Lower lobe of right lung (tissue), 2 donors: ENCODE measurements at regions not wholly inside any gene's neighbourhood (a gene's known extent, or its start where the extent isn't known, plus 50 kb on each side); places are given as distances from the start of the nearest gene placed in this dataset.

Experiments
- ATAC-seq, 2 donors: fragments of 200-7000 bp; cut with Tn5 transposase; one replicate each; pipeline ENCODE4 v1.9.1; 2020 to 2022; ENCODE audit warnings: mild to moderate bottlenecking in 2 of 2, moderate library complexity in 2 of 2
- DNase-seq: peaks from one replicate; pipeline ENCODE4 v3.0.0-alpha.2; 2020
- H3K27ac ChIP-seq: fragments of 200-600 bp; one replicate; pipeline ENCODE4 v1.8.0; 2022
- H3K27me3 ChIP-seq: fragments of 200-600 bp; one replicate; pipeline ENCODE4 v1.8.0; 2022; ENCODE audit warnings: low read depth
- H3K36me3 ChIP-seq: fragments of 200-600 bp; one replicate; pipeline ENCODE4 v1.8.0; 2022; ENCODE audit warnings: mild to moderate bottlenecking
- H3K4me1 ChIP-seq: fragments of 200-600 bp; one replicate; pipeline ENCODE4 v1.8.0; 2022
- H3K4me3 ChIP-seq: fragments of 200-600 bp; one replicate; pipeline ENCODE4 v1.8.0; 2022; ENCODE audit warnings: mild to moderate bottlenecking
- H3K9me3 ChIP-seq: fragments of 200-600 bp; one replicate; pipeline ENCODE4 v1.8.0; 2022
- CTCF ChIP-seq: fragments of 200-600 bp; IDR thresholded peaks from one replicate; pipeline ENCODE4 v1.8.0; 2022; ENCODE audit warnings: antibody characterized with exemption, mild to moderate bottlenecking
- intact Hi-C: fragments of 100-400 bp; cut with DNase I; formaldehyde crosslinking; loops from one replicate; pipeline ENCODE4 v1.11.0; 2022
- donor health status: DM: no; HTN: yes; CAD: no; lungs with severe emphysema.

GRCh38 chr5:130805648-130806047 lies 359.4 kb downstream of the HINT1 start:
- H3K9me3 ChIP-seq, result peaks cover 7% of the 10 kb centered on the region
- H3K27ac ChIP-seq, result no peak overlapping the region
- H3K4me1 ChIP-seq, result no peaks in the 10 kb centered on the region
- ATAC-seq, result no peak
- no peaks in the 10 kb centered on the region for H3K27me3 ChIP-seq
- DNase-seq, result no peak
- H3K4me3 ChIP-seq, result no peak overlapping the region
- no peaks in the 10 kb centered on the region for H3K36me3 ChIP-seq
- intact Hi-C loops, result no loop called here
- TF ChIP-seq CTCF, result no peak

DNA sequence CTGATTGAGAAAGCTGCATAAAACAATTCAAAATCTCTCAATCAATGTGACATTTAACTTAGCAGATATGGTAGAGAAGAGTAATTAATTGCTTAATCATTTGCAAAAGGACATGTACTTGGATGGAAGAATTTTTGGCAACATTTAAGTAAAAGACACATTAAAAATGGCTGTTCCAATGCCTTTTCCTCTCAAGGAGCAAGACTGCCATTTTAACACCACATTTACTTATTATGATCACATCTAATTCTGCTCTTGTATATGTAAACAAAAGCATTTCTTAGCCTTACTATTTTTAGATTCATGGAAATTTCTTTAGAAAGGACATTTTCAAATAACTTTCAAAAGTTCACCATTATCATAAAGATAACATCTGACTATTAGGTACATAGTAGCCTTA lies 360.0 kb downstream of the HINT1 start:
- H3K36me3 ChIP-seq, result no peaks in the 10 kb centered on the region
- H3K27me3 ChIP-seq, result no peaks in the 10 kb centered on the region
- no peak overlapping the region for H3K4me3 ChIP-seq
- peaks cover 7% of the 10 kb centered on the region for H3K9me3 ChIP-seq
- no peak for DNase-seq
- no peaks in the 10 kb centered on the region for H3K4me1 ChIP-seq
- no peak for TF ChIP-seq CTCF
- intact Hi-C loops, result no loop called here
- ATAC-seq, result no peak
- H3K27ac ChIP-seq, result no peak overlapping the region

- no peaks in the 10 kb centered on the region for H3K36me3 ChIP-seq
- ATAC-seq (no peak), DNase-seq (no peak)
- no peak for TF ChIP-seq CTCF
- no peaks in the 10 kb centered on the region for H3K4me1 ChIP-seq
- intact Hi-C loops, result no loop called here
- no peaks in the 10 kb centered on the region for H3K27me3 ChIP-seq
- H3K4me3 ChIP-seq, result no peak overlapping the region
- peaks cover 7% of the 10 kb centered on the region for H3K9me3 ChIP-seq
- no peak overlapping the region for H3K27ac ChIP-seq
These were observed 363.1 kb downstream of the HINT1 start for GRCh38 chr5:130801963-130802362.

DNA sequence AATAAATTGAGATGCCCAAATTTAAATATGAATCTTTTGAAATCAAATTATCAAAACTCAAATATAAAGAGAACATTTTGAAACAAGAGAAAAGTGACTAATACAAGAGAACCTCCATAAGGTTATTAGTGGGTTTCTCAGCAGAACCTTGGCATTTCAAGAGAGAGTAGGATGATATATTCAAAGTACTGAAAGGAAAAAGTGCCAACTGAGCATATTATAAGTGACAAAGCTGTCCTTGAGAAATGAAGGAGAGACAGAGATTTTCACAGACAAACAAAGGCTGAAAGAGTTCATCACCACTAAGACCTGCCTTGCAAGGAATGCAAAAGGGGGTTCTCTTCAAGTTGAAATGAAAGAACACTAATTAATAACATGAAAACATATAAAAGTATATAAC lies 366.0 kb downstream of the HINT1 start:
- no peak overlapping the region for H3K4me3 ChIP-seq
- H3K27ac ChIP-seq, result no peak overlapping the region
- intact Hi-C loops, result no loop called here
- H3K36me3 ChIP-seq, result no peaks in the 10 kb centered on the region
- no peaks in the 10 kb centered on the region for H3K27me3 ChIP-seq
- H3K9me3 ChIP-seq, result peaks cover 7% of the 10 kb centered on the region
- no peak for ATAC-seq
- H3K4me1 ChIP-seq, result no peaks in the 10 kb centered on the region
- no peak for TF ChIP-seq CTCF
- no peak for DNase-seq

GRCh38 chr5:130797303-130797702 lies 367.8 kb downstream of the HINT1 start:
- ATAC-seq, result no peak
- intact Hi-C loops, result no loop called here

More at GRCh38 chr5:130797303-130797702, 367.8 kb downstream of the HINT1 start:
- H3K27me3 ChIP-seq, result no peaks in the 10 kb centered on the region
- TF ChIP-seq CTCF, result no peak
- H3K27ac ChIP-seq, result no peak overlapping the region
- H3K4me3 ChIP-seq, result no peak overlapping the region
- no peak for DNase-seq
- H3K4me1 ChIP-seq, result no peaks in the 10 kb centered on the region
- peaks cover 7% of the 10 kb centered on the region for H3K9me3 ChIP-seq
- no peaks in the 10 kb centered on the region for H3K36me3 ChIP-seq
